Mesothelial cell of epicardium (in vitro differentiated cells): ENCODE measurements at regions not wholly inside any gene's neighbourhood (a gene's known extent, or its start where the extent isn't known, plus 50 kb on each side); places are given as distances from the start of the nearest gene placed in this dataset.

Experiments used
- DNase-seq, 2 experiments: peaks; one replicate each; pipeline ENCODE4 v3.0.0; 2021; ENCODE audit warnings: low spot score in 2 of 2; ENCODE audit not compliant: unreplicated experiment in 2 of 2
- H3K27ac Mint-ChIP-seq: 2 replicates; pipeline ENCODE4 v1.8.0; 2021; ENCODE audit warnings: mixed read lengths
- H3K27me3 Mint-ChIP-seq: 2 replicates; pipeline ENCODE4 v1.8.0; 2021; ENCODE audit warnings: low read depth, mixed read lengths
- H3K36me3 Mint-ChIP-seq: 2 replicates; pipeline ENCODE4 v1.8.0; 2021; ENCODE audit warnings: mixed read lengths
- H3K4me1 Mint-ChIP-seq: 2 replicates; pipeline ENCODE4 v1.8.0; 2021; ENCODE audit warnings: mixed read lengths
- H3K4me3 Mint-ChIP-seq: 2 replicates; pipeline ENCODE4 v1.8.0; 2021; ENCODE audit warnings: mild to moderate bottlenecking, moderate library complexity, mixed read lengths
- H3K9me3 Mint-ChIP-seq: 2 replicates; pipeline ENCODE4 v1.8.0; 2021; ENCODE audit warnings: mixed read lengths
- TF ChIP-seq, protein P1 (sequence below): fragments of 200-600 bp; sonication (generic); IDR thresholded peaks from one replicate; pipeline ENCODE4 v1.5.0; 2021; ENCODE audit warnings: antibody characterized with exemption; ENCODE audit not compliant: unreplicated experiment

DNA sequence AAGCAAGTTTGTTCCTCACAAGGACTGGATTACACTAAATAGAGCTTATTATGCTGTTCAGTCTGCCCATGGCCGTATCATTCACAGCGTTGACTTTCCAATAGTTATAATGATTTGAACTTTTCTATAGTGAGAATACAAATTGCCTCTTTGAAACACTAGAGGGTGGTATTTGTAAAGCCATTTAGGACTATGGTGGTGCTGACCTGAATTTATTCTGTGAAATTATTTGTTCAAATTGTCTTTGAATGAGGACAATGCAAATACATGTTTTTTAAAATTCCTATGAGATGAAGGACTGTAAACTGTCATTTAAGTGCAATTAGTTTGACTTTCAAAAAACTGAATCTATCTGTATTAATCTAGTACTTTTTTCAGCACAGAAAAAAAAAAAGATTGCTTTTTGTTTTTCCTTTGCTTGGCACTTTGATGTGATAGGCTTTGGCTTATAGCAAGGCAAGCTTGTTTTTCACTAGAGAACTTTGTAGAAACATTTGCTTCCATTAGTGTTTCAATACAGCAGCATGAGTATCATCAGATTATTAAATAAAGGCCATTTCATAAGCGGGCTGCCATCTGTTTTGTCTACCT, 122.7 kb upstream of the TMEM229A start:
- H3K9me3 Mint-ChIP-seq: no peaks in the 10 kb centered on the region
- DNase-seq: no peak
- no peak overlapping the region for H3K27ac Mint-ChIP-seq
- H3K36me3 Mint-ChIP-seq: no peaks in the 10 kb centered on the region
- no peak overlapping the region for H3K4me3 Mint-ChIP-seq
- no peaks in the 10 kb centered on the region for H3K4me1 Mint-ChIP-seq
- TF ChIP-seq, protein P1, sequence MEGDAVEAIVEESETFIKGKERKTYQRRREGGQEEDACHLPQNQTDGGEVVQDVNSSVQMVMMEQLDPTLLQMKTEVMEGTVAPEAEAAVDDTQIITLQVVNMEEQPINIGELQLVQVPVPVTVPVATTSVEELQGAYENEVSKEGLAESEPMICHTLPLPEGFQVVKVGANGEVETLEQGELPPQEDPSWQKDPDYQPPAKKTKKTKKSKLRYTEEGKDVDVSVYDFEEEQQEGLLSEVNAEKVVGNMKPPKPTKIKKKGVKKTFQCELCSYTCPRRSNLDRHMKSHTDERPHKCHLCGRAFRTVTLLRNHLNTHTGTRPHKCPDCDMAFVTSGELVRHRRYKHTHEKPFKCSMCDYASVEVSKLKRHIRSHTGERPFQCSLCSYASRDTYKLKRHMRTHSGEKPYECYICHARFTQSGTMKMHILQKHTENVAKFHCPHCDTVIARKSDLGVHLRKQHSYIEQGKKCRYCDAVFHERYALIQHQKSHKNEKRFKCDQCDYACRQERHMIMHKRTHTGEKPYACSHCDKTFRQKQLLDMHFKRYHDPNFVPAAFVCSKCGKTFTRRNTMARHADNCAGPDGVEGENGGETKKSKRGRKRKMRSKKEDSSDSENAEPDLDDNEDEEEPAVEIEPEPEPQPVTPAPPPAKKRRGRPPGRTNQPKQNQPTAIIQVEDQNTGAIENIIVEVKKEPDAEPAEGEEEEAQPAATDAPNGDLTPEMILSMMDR: peak; percentile 70
- no peaks in the 10 kb centered on the region for H3K27me3 Mint-ChIP-seq

DNA sequence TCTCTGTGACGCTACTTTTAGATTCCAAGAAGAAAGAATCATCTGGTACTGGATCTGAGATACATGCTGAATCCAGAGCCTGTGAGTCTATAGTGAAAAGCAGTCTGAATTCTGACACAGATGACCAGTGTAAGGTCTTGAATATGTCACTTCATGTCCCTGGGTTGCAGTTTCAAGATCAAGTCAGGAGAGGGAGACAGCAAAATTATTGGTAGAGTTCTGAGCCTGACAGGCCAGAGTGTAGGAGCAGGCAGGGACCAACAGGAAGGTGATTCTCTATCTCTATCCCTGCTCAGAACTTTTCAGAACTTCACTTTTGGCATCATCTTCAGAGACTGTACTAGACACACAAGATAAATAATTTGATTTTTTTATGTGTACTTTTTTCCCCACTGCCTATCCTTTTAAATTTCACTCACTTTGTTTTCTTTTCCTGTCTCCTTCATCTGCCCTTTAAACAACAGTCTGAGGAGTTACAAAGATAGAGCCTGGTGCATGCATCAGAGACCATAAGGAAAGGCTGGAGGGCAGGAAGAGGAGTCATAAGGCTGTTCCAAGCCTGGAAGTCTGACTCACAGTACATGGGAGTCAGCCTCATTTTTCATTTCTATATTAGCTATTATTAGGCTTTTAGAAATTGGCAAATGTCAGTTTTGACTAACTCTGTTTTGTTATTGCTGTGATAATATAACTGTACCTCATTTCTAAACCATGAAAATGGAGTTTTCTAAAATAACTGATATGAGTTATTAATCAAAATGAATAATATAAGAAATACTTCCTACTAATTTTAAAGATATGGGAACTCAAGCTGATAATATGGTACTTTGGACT, 120.2 kb upstream of the TMEM229A start:
- no peaks in the 10 kb centered on the region for H3K4me1 Mint-ChIP-seq
- no peaks in the 10 kb centered on the region for H3K36me3 Mint-ChIP-seq
- H3K4me3 Mint-ChIP-seq: no peak overlapping the region
- DNase-seq: no peak
- no peaks in the 10 kb centered on the region for H3K27me3 Mint-ChIP-seq
- no peaks in the 10 kb centered on the region for H3K9me3 Mint-ChIP-seq
- no peak overlapping the region for H3K27ac Mint-ChIP-seq
- TF ChIP-seq, protein P1: no peak

DNA sequence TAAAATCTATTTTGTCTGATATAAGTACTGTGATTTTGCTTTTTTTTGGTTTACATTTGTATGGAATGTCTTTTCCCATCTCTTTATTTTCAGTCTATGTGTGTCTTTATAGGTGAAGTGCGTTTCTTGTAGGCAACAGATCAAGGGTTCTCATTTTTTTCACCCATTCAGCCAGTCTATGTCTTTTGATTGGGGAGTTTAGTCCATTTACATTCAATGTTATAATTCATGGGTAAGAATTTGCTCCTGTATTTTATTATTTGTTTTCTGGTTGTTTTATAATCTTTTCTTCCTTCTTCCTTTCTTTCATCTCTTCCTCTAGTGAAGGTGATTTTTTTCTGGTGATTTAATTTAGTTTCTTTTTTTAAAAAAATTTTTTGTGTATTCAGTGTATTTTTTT, 104.8 kb upstream of the TMEM229A start:
- H3K27ac Mint-ChIP-seq: no peak overlapping the region
- H3K4me1 Mint-ChIP-seq: no peaks in the 10 kb centered on the region
- H3K4me3 Mint-ChIP-seq: no peak overlapping the region
- peaks cover 32% of the 10 kb centered on the region for H3K9me3 Mint-ChIP-seq
- TF ChIP-seq, protein P1: no peak
- peaks cover 2% of the 10 kb centered on the region for H3K36me3 Mint-ChIP-seq
- DNase-seq: no peak
- H3K27me3 Mint-ChIP-seq: no peaks in the 10 kb centered on the region

DNA sequence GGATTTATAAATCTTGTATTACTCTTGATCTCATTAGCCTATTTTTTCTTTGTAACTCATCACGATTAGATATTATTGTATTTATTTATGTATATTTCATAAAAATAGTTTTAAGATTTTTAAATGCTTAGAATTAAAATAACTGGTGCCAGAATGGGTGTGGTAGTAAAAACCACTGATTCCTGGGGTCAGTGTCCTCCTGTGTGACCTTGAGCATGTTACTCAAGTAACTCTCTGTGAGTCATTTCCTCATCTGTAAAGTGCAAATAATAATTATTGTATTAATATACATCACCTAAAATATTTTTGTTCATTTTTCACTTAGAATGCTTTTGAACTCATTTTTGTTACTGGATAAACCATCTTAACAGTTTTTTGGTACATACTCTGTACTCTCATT, 91.3 kb upstream of the TMEM229A start:
- Mint-ChIP-seq H3K27me3 (no peaks in the 10 kb centered on the region), H3K4me1 (no peaks in the 10 kb centered on the region), H3K9me3 (peaks cover 7% of the 10 kb centered on the region), H3K4me3 (no peak overlapping the region), H3K36me3 (no peaks in the 10 kb centered on the region), H3K27ac (no peak overlapping the region)
- no peak for DNase-seq
- TF ChIP-seq, protein P1: no peak

DNA sequence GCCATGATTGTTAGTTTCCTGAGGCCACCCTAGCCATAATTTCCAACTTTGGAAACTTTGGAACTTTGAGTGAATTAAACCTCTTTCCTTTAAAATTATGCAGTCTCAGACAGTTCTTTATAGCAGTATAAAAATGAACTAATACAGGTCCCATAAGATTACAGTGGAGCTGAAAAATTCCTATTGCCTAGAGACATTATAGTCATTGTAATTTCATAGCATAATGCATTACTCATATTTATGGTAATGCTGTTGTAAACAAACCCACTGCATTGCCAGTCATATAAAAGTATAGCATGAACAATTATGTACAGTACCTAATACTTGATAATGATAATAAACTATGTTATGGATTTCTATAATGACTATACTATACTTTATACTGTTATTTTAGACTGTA, 88.0 kb upstream of the TMEM229A start:
- peaks cover 3% of the 10 kb centered on the region for H3K36me3 Mint-ChIP-seq

More for the DNA sequence above, 88.0 kb upstream of the TMEM229A start:
- TF ChIP-seq, protein P1: no peak
- Mint-ChIP-seq H3K4me1 (no peaks in the 10 kb centered on the region), H3K4me3 (no peak overlapping the region), H3K9me3 (peaks cover 33% of the 10 kb centered on the region), H3K27me3 (no peaks in the 10 kb centered on the region), H3K27ac (no peak overlapping the region)
- no peak for DNase-seq
